ENCODE measurements at regions not wholly inside any gene's neighbourhood (a gene's known extent, or its start where the extent isn't known, plus 50 kb on each side); places are given as distances from the start of the nearest gene placed in this dataset.
A peak's percentile ranks its signal among the peaks of the same experiment; 100 is the strongest.
"Not testable (repeated sequence)": the region's sequence is repeated elsewhere in the genome, so short reads cannot be mapped to it uniquely, and the experiment has no call there.

DNA sequence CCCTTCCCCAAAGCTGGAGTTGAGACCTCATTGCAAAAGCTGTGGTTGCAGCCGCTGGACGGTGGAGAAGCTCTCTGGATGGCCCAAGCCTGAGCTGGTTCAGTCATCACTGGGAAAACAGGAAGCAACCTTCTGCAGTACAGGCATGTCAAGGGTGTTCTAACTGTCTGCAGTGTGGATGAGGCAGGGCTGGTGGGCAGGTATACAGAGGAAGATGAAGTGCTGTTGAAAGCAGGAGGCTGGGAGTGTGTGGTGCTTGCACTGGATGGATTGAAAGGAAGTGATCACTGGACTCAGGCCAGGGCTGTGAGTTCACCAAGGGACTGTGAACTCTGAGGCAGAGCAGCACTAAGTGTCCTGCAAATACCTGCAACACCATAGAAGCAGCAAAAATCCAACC lies 89.0 kb upstream of the NOX3 start:
- no peak overlapping the region for H3K27ac ChIP-seq (ENCODE audit: low read length)
- H3K9me3 ChIP-seq (ENCODE audit: control insufficient read depth, low read length): no peaks in the 10 kb centered on the region
- ATAC-seq: no peak
- H3K4me1 ChIP-seq (ENCODE audit: control insufficient read depth, insufficient read depth, low read length): no peaks in the 10 kb centered on the region
- H3K4me3 ChIP-seq (ENCODE audit: low read length): no peak overlapping the region
- WGBS: 89% methylated on average over 2 of the region's 2 CpGs
- H3K27me3 ChIP-seq (ENCODE audit: control insufficient read depth, insufficient read depth): no peaks in the 10 kb centered on the region
- intact Hi-C loops (cut with DNase I): no loop called here
- peak in 1 of 3 donors; percentile 38 for DNase-seq

DNA sequence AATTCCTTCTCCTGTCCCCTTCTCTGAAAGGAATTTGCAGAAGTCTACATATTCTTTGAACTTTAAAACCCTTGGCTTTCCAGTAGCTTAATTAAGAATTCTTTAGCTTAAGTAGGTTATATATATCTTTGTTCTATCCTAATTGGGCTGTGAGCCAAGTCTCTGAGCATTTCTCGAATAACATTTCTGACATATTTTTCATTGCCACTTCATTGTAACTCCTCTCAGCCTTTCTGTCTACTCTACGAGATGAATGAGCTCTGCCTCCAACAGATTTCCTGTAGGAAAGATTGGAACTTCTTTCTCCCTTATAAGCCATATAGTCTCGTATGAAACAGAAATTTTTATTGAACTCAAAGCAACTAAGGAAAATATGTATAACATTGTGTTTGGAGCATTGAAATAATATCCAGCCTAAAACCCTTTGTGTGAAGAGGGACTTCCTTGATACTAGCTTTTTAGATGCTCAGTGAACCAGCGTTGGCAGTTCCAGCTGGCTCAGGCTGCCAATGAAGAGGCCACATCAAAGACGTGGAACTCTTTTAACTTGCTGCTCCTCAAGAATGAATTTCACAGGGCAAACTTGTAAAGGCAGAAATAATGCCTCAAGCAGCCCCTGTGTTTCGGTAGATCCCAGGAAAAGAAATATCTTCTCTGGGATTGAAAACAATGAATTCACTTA lies 87.7 kb upstream of the NOX3 start:
- DNase-seq (no peak), ATAC-seq (no peak)
- Histone ChIP-seq H3K27me3 (ENCODE audit: control insufficient read depth, insufficient read depth) (no peaks in the 10 kb centered on the region), H3K27ac (ENCODE audit: low read length) (no peak overlapping the region), H3K4me3 (ENCODE audit: low read length) (no peak overlapping the region), H3K4me1 (ENCODE audit: control insufficient read depth, insufficient read depth, low read length) (no peaks in the 10 kb centered on the region), H3K9me3 (ENCODE audit: control insufficient read depth, low read length) (no peaks in the 10 kb centered on the region)
- intact Hi-C loops (cut with DNase I): no loop called here
- 47% methylated on average over 6 of the region's 6 CpGs for WGBS

DNA sequence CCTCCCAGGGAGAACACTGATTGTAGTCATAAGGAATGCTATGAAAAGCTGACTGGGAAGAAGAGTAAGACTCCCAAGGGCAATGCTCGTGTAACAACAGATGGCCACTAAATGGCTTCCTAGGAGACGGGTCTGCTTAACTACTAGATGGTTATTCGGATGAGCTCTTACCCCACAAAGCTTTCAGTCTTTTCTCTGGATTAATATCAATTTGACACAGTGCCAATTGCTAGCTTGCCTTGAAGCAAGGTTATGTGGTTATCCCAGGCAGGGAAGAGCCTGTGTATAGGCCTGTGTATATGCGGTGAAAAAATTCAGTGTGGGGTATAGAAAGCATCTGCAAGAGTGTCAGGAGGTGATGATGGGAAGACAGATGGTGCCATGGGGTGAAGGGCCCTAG lies 86.4 kb upstream of the NOX3 start:
- 75% methylated on average over 4 of the region's 4 CpGs for WGBS
- Histone ChIP-seq H3K27me3 (ENCODE audit: control insufficient read depth, insufficient read depth) (no peaks in the 10 kb centered on the region), H3K4me3 (ENCODE audit: low read length) (no peak overlapping the region), H3K9me3 (ENCODE audit: control insufficient read depth, low read length) (no peaks in the 10 kb centered on the region), H3K27ac (ENCODE audit: low read length) (no peak overlapping the region), H3K4me1 (ENCODE audit: control insufficient read depth, insufficient read depth, low read length) (no peaks in the 10 kb centered on the region)
- no peak for DNase-seq
- intact Hi-C loops (cut with DNase I): no loop called here
- no peak for ATAC-seq

DNA sequence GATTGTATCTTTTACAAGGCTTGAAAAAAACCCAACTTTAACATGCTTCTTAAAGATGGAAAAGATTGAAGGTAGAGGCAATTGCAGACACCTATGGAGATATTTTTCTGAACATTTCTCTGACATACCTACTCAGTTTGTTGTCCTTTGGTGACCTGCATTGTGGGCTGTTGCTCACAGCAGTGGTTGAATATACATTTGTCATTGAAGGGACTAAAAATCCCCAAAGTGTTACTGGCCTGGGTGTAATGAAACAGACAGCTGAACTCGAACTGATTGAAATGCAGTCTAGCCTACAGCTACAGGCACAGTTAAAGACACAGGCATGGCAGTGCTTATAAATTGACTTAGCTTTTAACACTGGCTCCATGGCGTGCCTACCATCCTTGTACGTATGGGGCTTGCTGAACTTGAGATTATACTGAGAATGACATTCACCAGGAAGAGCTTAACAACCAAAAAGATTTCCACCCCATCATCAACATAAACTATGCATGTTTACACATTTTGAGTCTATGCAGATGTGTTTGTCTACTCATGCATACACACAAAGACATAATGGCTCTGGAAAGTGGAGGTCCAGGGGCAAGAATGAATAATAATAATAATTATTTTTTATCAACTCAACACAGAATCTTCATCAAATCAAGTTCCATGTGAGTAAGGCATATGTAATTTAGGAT lies 83.2 kb upstream of the NOX3 start:
- DNase-seq (no peak), ATAC-seq (no peak)
- Histone ChIP-seq H3K4me1 (ENCODE audit: control insufficient read depth, insufficient read depth, low read length) (no peaks in the 10 kb centered on the region), H3K9me3 (ENCODE audit: control insufficient read depth, low read length) (no peaks in the 10 kb centered on the region), H3K27ac (ENCODE audit: low read length) (no peak overlapping the region), H3K27me3 (ENCODE audit: control insufficient read depth, insufficient read depth) (no peaks in the 10 kb centered on the region), H3K4me3 (ENCODE audit: low read length) (no peak overlapping the region)
- intact Hi-C loops (cut with DNase I): loop anchor here in 1 of 4 donors (10.0 kb wide), 1 partner anchor 204 kb away; no protein-coding TSS in a partner anchor
- WGBS: 83% methylated on average over 3 of the region's 3 CpGs

- H3K4me1 ChIP-seq (ENCODE audit: control insufficient read depth, insufficient read depth, low read length): no peaks in the 10 kb centered on the region
These were observed 79.0 kb upstream of the NOX3 start for GRCh38 chr6:155534678-155535077.

DNA sequence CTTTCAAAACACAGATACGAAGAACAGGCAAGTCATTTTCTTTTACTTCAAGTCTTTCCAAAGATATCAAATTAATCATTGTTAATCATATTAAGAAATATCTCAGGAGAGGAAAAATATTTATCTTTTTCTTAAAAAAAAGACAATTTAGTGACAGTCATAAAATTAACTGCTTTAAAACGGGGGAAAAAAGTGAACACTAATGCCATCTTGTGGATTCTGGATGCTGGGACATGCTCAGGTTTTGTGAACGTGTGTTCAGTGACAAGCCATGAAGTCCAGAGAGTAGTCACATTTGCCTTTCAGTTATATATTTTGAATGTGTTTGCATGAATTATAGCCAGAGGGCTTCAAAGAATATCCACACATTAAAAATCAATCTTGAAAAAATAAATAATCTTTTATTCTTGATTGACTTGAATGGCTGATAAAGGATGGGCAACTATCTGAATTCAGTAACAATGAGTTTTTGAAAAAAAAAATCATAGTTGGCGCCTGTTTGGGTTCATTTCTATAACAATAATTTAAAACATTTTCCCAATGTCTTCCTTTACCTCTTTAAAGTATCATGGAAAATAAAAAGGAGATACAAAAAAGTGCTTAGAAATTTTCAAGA lies 74.7 kb upstream of the NOX3 start:
- WGBS: 42% methylated on average over 4 of the region's 4 CpGs
- DNase-seq (no peak), ATAC-seq (no peak)
- no peak overlapping the region for H3K4me3 ChIP-seq (ENCODE audit: low read length)
- no peaks in the 10 kb centered on the region for H3K27me3 ChIP-seq (ENCODE audit: control insufficient read depth, insufficient read depth)
- H3K27ac ChIP-seq (ENCODE audit: low read length): no peak overlapping the region
- H3K9me3 ChIP-seq (ENCODE audit: control insufficient read depth, low read length): no peaks in the 10 kb centered on the region
- intact Hi-C loops (cut with DNase I): loop anchor here in 2 of 4 donors (5.0 to 10.0 kb wide), 2 partner anchors 196 to 203 kb away; no protein-coding TSS in a partner anchor
- no peaks in the 10 kb centered on the region for H3K4me1 ChIP-seq (ENCODE audit: control insufficient read depth, insufficient read depth, low read length)

More at GRCh38 chr6:155534678-155535077, 79.0 kb upstream of the NOX3 start:
- Histone ChIP-seq H3K9me3 (ENCODE audit: control insufficient read depth, low read length) (no peaks in the 10 kb centered on the region), H3K27me3 (ENCODE audit: control insufficient read depth, insufficient read depth) (no peaks in the 10 kb centered on the region), H3K4me3 (ENCODE audit: low read length) (no peak overlapping the region), H3K27ac (ENCODE audit: low read length) (no peak overlapping the region)
- WGBS: 94% methylated on average over 2 of the region's 2 CpGs
- ATAC-seq (no peak), DNase-seq (no peak)
- intact Hi-C loops (cut with DNase I): loop anchor here in 2 of 4 donors (5.0 to 10.0 kb wide), 2 partner anchors 200 to 207 kb away; no protein-coding TSS in a partner anchor

- H3K4me3 ChIP-seq (ENCODE audit: low read length); H3K4me1 ChIP-seq (ENCODE audit: control insufficient read depth, insufficient read depth, low read length); H3K27me3 ChIP-seq (ENCODE audit: control insufficient read depth, insufficient read depth); H3K9me3 ChIP-seq (ENCODE audit: control insufficient read depth, low read length); ATAC-seq; H3K27ac ChIP-seq (ENCODE audit: low read length); DNase-seq: not testable (repeated sequence)
- intact Hi-C loops (cut with DNase I): loop anchor here (5.0 to 10.0 kb wide), 3 partner anchors 195 to 205 kb away; no protein-coding TSS in a partner anchor
- WGBS: 98% methylated on average over 7 of the region's 7 CpGs
These were observed 74.2 kb upstream of the NOX3 start for GRCh38 chr6:155529814-155530213.

DNA sequence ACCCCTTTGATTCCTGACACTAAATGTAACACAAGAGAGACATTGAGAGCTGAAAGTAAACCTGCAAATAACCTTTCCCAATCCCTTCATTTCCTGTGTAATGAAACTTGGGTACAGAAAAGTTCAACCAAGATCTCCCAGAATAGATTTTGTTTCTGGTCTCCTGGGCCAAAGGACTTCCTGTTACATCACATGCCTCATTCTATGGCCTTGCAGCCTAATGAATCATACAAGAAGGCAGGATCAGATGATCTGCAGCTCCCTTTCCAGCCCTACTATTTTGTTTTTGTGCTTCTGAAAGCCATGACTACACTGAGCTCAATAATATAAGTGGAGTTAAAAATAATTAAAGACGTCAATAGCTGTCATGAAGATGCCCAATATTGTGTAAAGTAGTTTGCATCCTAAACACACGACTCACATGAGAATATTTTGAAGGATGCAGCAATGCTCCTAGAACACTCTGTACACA lies 73.4 kb upstream of the NOX3 start:
- no peak for DNase-seq
- intact Hi-C loops (cut with DNase I): loop anchor here in 2 of 4 donors (10.0 kb wide), 2 partner anchors 194 to 204 kb away; no protein-coding TSS in a partner anchor
- WGBS: 46% methylated on average over 2 of the region's 2 CpGs
- H3K27me3 ChIP-seq (ENCODE audit: control insufficient read depth, insufficient read depth): no peaks in the 10 kb centered on the region
- H3K4me3 ChIP-seq (ENCODE audit: low read length): no peak overlapping the region
- H3K4me1 ChIP-seq (ENCODE audit: control insufficient read depth, insufficient read depth, low read length): no peaks in the 10 kb centered on the region
- no peaks in the 10 kb centered on the region for H3K9me3 ChIP-seq (ENCODE audit: control insufficient read depth, low read length)
- ATAC-seq: peak; percentile 41 to 95
- no peak overlapping the region for H3K27ac ChIP-seq (ENCODE audit: low read length)

DNA sequence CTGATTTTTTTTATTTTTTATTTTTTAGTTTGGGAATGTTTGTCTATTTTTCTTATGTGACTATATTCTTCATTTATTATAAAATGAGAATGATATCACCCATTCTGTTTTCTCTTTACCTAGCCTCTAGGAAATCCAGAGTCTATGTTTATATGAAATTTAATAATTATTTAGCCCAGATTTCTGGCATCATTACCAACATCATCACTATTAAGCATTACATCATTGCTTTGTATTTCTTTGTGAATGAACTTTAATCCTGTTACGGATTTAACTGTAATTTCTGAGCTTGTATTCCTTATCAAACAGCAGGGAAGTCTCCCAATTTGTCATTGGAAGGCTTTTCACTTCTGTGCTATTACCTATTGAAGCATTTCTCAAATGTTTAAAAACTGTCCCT lies 72.7 kb upstream of the NOX3 start:
- no peak for ATAC-seq
- no peak for DNase-seq
- 54% methylated on average over 1 of the region's 1 CpG for WGBS
- intact Hi-C loops (cut with DNase I): loop anchor here in 2 of 4 donors (10.0 kb wide), 2 partner anchors 194 to 204 kb away; no protein-coding TSS in a partner anchor
- Histone ChIP-seq H3K27me3 (ENCODE audit: control insufficient read depth, insufficient read depth) (no peaks in the 10 kb centered on the region), H3K4me3 (ENCODE audit: low read length) (no peak overlapping the region), H3K9me3 (ENCODE audit: control insufficient read depth, low read length) (no peaks in the 10 kb centered on the region), H3K27ac (ENCODE audit: low read length) (no peak overlapping the region), H3K4me1 (ENCODE audit: control insufficient read depth, insufficient read depth, low read length) (no peaks in the 10 kb centered on the region)

- H3K4me3 ChIP-seq (ENCODE audit: low read length): no peak overlapping the region
- DNase-seq (no peak), ATAC-seq (no peak)
- intact Hi-C loops (cut with DNase I): loop anchor here in 2 of 4 donors (10.0 kb wide), 2 partner anchors 193 to 203 kb away; no protein-coding TSS in a partner anchor
- WGBS: 89% methylated on average over 3 of the region's 3 CpGs
- no peaks in the 10 kb centered on the region for H3K9me3 ChIP-seq (ENCODE audit: control insufficient read depth, low read length)
- H3K27me3 ChIP-seq (ENCODE audit: control insufficient read depth, insufficient read depth): no peaks in the 10 kb centered on the region
- H3K4me1 ChIP-seq (ENCODE audit: control insufficient read depth, insufficient read depth, low read length): no peaks in the 10 kb centered on the region
- H3K27ac ChIP-seq (ENCODE audit: low read length): no peak overlapping the region
These were observed 71.8 kb upstream of the NOX3 start for GRCh38 chr6:155527443-155527842.
